ENCODE measurements at regions not wholly inside any gene's neighbourhood (a gene's known extent, or its start where the extent isn't known, plus 50 kb on each side); places are given as distances from the start of the nearest gene placed in this dataset.

GRCh38 chr2:21260311-21260710 lies 136.5 kb downstream of the TDRD15 start:
- TF ChIP-seq POLR2A (IDR thresholded peaks at IDR 0.05) (no peak), CTCF (IDR thresholded peaks at IDR 0.05) (no peak)

Data from ovary (tissue), 3 donors.